GM12874 (cell line): ENCODE measurements at regions not wholly inside any gene's neighbourhood (a gene's known extent, or its start where the extent isn't known, plus 50 kb on each side); places are given as distances from the start of the nearest gene placed in this dataset.

ENCODE experiments used
- CTCF ChIP-seq: IDR thresholded peaks from 2 replicates; pipeline ENCODE4 v1.5.1; 2011; ENCODE audit warnings: low read depth, mild to moderate bottlenecking, control low read depth, low read length, moderate library complexity; ENCODE audit not compliant: insufficient read depth

- TF ChIP-seq CTCF = no peak
Observed at GRCh38 chr7:69187824-69188333, 410.4 kb upstream of the AUTS2 start.

DNA sequence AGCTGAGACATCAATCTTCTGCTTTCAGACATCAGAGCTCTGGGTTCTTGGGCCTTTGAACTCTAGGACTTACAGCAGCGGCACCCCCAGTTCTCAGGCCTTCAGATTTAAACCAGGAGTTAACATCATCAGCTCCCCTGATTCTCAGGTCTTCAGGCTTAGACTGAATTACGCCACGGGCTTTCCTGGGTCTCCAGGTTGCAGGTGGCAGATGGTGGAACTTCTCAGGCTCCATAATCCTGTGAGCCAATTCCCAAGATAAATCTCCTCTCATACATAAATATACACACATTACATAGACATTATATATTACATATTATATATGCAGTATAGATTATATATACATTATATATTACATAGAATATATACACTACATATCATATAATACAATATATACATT, 408.9 kb upstream of the AUTS2 start:
- no peak for TF ChIP-seq CTCF

- no peak for TF ChIP-seq CTCF
Observed at GRCh38 chr7:69190025-69190424, 408.2 kb upstream of the AUTS2 start.

DNA sequence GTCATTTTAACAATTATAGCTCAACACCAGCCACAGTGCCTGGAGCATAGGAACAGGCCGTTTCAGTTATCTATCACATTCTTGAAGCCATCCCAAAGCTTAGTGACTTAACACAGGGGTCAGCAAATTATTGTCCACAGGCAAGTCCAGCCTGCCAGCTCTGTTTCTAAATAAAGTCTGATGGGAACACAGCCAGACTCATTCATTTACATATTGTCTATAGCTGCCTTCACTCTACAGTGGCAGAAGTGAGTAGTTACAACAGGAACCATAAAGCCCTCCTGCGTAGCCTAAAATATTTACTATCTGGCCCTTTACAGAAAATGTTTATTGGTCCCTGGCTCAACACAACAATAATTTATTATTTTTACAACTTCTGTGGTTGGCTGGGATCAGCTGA, 407.5 kb upstream of the AUTS2 start:
- no peak for TF ChIP-seq CTCF

GRCh38 chr7:69192134-69192533, 406.1 kb upstream of the AUTS2 start:
- no peak for TF ChIP-seq CTCF

- no peak for TF ChIP-seq CTCF
Observed at GRCh38 chr7:69193061-69193460, 405.2 kb upstream of the AUTS2 start.

DNA sequence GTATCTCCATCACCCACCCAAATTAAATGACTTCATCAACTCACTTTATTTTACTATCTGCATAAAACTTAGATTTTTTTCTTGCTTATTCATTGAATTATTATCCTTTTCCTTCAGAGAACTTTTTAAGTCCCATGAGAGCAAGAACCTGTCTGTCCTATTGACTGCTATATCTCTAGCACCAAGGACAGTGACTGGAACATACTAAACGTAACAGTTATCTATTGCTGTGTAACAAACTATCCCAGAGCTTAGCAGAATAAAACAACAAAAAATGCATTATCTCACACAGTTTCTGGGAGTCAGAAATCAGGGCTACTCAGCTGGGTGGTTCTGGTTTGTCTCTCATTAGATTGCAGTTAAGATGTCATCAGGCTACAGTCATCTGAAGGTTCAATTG, 401.7 kb upstream of the AUTS2 start:
- TF ChIP-seq CTCF = no peak

GRCh38 chr7:69198250-69198649, 400.0 kb upstream of the AUTS2 start:
- no peak for TF ChIP-seq CTCF
